GM19023 (cell line): ENCODE measurements at regions not wholly inside any gene's neighbourhood (a gene's known extent, or its start where the extent isn't known, plus 50 kb on each side); places are given as distances from the start of the nearest gene placed in this dataset.
"Not testable (repeated sequence)": the region's sequence is repeated elsewhere in the genome, so short reads cannot be mapped to it uniquely, and the experiment has no call there.

Source experiments
- ATAC-seq: cut with Tn5 transposase; IDR thresholded peaks from one replicate; pipeline ENCODE4 v1.9.1; 2021; ENCODE audit warnings: mild to moderate bottlenecking, moderate library complexity; ENCODE audit not compliant: unreplicated experiment

DNA sequence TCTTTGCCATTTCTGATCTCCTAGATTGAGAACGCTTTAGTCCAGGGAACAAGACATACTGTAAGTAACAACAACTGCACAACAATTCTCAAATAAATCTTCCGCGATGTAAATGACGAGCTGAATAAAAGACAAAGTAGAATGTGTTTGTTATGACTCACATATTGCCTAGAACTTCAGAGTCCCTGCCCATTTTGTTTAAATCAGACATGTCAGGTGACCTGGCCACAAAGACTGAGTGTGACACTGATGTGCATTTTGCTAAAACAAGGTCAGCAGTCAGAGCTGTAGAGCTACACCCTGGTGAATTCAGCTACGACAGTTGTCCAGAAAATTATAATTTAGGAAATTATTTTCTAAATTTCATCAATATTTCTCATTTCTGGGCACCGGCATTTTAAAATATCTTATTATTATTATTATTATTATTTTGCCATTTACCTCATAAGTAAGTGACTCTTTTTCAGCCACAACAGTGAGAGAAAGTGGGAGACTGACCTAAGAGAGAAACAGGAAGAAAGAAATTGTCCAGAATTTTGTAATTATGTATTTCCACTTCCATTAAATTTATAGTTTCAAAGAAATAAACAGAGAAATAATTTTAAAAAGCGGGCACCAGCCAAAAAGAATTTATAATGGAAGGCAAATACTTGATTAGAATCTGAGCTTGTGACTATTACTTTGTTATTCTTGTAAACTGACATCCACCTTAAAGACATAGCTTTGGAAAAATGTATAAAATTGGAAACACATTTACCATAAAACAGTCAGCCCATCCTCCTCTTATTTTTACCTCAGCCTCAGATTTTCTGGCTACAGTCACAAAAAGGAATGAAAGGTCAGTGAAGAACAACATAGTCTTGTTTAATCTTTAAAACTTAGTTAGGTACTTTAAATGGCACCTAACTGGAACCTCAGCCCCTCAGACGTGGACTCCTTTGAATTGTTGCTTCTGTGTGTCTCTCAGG lies 157.0 kb upstream of the CITED2 start:
- ATAC-seq = no peak

DNA sequence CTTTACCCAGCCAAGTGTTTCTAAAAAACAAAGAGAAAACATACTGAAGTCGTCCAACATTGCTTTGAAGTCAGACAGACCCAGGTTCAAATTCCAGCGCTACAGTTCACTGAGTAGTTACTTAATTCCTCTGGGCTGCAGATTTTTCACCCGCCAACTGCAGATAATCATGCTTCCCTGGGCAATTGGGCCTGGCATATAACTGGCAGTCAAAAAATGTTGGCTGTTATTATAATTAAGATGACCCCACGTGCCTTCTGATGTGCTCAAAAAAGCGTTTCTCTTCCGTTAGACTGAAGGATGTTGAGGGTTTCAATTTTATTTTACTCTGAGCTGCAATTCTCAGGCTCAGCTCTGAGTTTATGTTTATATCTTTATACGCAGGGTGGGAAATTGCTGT lies 156.1 kb upstream of the CITED2 start:
- no peak for ATAC-seq

DNA sequence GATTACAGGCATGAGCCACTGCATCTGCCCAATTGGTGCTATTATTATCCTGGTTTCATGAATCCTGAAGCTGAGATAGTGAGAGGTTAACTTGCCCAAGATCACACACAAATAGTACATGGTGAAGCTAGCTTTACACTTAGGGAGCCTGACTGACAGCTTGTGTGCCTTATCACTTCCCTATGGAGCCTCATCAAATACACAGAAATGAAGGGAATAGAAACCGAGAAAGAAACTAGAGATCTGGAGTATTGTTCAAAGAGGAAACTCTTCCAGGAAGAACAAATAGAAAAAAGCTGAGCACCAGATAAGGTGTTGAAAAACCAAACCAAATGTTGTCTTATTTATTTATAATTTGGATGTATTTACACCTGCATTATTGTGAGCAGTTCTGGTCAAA lies 155.0 kb upstream of the CITED2 start:
- ATAC-seq = no peak

DNA sequence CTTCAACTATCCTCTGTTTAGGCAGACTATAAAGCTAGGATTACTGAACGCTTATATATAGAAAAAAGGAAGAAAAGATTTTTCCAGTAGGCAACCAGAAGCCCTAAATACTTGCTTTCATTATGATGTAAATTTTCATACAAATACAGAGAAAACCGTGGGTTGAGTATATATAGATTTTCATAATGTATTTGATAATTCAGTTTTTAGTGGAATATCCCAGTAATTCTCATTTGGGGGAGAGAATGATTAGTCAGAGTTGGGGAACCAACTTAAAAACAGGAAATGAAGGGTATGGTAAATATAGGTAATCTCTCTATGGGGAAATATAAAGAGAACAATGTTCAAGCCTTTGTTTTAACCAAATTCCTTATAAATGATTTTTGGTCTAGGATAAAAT lies 154.0 kb upstream of the CITED2 start:
- no peak for ATAC-seq

DNA sequence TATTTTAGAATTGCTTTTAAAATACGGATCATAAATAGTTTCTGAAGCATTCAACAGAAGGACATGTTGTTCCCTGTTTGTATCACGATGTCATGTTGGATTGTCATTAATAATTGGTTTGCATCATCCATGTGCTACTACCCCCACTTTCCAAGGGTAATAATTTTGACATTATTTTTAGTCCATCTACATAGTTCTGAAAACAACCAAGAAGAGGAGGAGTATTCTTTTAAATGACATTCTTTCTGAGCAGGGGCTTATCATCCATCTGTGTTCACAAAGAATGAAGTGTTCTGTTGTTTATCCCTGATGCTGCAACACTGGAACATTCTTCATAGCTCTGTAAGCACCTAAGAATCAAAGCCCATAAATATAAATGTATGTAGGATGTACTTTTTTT lies 151.0 kb upstream of the CITED2 start:
- ATAC-seq = no peak

DNA sequence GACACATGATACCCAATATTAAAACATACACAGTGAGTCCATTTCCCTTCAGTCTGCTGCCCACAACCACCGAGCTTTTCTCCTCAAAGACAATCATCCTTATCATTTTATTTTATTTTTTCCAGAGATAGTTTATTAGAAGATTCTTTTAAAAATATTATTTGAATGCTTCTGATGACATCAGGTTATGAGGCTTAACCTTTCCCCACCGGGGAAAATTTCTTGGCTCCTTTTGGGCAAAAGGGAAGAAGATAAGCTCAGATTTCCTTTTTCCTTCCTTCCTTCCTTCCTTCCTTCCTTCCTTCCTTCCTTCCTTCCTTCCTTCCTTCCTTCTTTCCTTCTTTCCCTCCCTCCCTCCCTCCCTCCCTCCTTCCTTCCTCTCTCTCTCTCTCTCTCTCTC lies 149.5 kb upstream of the CITED2 start:
- ATAC-seq = no peak

DNA sequence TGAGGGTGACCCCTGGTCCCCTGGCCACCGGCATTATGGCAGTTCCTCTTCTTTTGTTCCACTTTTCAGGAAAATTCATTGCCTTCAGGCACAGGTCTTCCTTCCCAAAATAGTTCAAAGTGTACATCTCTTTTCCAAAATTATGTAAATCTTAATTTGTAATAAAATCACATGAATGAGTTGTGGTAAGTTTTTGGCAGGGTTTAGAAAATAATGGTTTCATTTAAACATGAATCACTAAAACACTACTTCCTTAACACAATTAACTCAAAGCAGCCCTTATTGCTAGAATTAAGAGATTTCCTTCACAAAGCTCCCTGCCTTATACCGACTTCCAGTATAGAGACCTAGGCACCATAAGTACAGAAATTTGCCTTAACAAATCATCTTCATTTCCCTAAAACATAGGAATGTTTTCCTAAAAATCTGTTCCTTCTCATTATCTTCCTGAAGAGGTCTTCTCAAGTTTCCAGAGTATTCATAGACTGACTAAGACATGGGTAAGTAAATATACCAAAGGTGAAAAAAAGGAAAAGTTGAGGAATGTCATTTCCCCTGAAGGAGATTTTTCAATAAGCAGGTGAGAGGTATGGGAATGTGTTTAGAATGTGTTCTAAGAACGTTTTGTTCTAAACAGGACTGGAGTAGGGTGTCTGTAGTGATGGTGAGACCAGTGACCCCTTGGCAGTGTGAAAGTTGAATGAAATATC lies 148.2 kb upstream of the CITED2 start:
- ATAC-seq = no peak

DNA sequence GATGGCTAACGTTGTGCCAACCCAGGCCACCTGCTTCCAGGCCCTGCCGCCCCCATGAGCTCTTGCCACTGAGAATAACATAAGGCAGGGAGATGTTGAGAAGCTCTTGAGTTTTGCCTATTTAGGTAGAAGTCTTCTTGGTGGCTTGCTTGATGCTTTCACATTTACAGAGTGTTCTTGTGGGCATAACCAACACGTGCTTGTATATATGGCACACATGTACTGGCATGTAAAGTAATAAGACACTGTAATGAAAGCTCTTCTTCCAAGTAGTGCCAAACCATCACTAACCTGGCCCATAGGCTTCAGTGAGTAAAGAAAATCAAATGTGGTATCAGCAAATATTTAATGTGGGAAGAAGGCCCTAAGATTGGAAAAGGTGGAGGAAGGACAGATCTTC lies 146.9 kb upstream of the CITED2 start:
- no peak for ATAC-seq

DNA sequence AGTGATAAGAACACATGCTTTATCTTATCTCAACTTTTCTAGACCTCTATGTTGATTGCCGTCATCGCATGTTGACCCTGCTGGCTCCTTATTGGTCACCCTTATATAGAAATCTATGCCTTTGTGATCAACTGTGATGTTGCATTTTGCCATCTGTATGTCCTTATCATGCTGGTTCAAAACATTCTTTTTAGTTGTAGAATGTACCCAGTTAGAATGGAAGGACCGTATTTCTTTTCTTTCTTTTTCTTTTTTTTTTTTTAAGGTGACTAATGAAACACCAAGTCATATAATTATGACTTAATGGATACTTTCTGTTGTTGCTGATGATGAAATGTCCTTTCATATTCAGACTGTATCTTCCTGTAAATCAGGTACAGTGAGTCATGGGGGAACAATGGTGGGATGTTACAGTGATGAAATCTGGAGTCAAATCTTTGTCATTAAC lies 145.9 kb upstream of the CITED2 start:
- ATAC-seq = no peak

DNA sequence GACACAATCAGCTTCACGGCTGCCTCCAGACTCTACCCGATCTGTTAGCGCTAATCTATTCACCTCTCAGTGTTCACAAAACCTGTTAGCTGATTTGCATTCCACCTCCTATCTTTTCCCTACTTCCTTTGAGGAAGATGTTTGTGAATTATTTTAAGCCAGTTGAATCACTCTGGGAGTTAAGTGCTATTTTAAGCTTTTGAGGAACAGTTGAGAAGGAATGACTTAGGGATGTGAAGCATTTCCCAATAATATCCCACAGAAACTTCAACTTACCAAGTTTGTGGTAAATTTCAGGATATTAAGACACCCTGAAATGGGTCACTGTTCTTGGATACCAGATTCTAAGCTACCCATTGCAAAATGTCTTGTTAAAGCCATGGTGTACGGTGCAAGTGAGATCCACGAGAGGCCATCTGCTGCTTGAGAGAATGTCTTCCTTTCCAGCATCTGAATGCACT lies 145.2 kb upstream of the CITED2 start:
- ATAC-seq = no peak

DNA sequence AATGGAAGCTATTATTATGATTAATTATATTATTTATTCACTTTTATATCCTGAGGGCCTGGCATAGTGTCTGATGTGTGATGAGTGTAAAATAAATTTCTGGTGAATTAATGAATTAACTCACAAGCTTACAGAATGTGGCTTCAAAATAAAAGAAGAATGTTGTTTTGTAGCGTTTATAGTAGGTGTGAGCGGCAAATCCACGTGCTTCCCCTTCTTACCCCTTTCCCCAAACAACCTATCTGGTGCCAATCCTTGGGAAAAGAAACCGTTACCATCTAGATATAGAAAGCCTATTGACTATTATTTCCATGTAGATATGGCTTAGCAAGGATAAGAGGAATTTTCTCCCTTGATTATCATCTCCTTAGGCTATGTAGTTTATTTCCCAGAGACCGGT lies 144.6 kb upstream of the CITED2 start:
- no peak for ATAC-seq

DNA sequence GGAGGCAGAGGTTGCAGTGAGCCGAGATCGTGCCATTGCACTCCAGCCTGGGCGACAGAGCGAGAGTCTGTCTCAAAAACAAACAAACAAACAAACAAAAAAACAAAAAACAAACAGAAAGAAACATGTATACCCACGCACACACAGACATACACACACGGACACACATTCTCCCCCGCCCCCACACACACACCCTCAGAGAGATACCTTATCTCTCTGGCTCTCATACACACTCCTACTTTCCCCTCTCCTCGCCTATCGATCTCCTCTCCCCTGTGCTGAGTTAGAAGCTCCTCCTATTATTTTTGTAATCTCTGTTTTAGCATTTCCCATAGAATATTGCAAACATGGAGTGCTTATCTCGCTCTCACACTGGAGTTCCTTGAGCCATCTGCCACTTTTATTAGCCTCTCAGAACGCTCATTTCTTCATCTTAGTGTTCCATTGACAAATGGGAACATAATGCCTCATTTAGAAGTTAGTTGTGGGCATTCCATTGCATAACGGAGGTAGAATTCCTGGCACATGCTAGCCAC lies 144.2 kb upstream of the CITED2 start:
- ATAC-seq = no peak

DNA sequence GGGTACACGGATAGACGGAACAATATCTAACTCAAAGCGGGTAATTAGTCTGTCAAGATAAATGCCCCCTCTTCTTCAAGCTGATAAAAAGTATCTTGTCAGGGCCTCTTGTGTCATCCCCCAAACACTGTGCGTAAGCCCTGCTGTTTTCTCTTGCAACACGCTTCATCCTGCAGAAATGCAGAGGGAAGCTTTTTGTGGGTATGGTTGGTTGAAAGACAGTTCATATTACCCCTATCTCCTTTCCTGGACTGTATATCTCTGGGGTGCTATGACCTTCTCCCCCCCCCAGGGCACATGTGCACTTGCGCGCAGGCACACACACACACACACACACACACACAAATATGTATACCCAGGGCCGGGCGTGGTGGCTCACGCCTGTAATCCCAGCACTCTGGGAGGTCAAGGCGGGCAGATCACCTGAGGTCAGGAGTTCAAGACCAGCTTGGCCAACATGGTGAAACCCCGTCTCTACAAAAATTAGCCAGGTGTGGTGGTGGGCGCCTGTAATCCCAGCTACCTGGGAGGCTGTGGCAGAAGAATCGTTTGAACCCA lies 143.6 kb upstream of the CITED2 start:
- ATAC-seq = not testable (repeated sequence)

DNA sequence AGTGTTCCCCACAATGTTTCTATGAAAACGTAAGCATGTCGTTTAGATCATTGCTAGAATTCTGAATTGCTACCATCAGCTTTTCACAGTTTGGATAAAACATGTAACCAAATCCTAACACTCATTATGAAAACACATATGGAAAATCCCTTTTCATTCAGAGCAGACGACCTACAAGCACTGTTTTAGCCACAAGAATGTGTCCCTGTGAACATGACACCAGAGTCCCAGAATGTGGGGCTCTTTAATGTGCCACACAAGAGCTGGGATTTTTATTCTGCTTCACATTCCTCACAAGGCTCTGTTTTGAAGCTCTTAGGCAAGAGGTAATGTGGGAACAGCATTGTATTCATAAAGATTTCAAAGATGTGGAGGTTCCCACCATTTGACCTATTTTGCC lies 141.1 kb upstream of the CITED2 start:
- no peak for ATAC-seq

DNA sequence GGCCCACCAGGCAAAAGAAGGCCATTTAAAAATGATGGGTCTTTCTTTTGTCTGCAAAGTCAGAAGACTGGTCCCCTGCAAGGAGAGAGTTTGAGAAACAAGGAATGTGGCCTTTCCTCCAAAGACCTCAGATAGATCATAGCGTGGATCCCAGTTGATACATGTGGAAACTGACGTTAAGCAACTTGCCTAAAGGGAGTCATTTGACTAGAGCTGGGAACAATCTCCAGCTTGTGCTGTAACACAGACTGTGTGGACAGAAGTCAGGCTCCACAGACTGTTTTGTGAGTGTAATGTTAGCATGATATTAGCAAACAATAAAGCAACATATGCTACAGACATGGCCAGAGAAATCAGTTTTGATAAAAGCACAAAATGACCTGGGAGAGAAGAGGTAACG lies 140.4 kb upstream of the CITED2 start:
- no peak for ATAC-seq

DNA sequence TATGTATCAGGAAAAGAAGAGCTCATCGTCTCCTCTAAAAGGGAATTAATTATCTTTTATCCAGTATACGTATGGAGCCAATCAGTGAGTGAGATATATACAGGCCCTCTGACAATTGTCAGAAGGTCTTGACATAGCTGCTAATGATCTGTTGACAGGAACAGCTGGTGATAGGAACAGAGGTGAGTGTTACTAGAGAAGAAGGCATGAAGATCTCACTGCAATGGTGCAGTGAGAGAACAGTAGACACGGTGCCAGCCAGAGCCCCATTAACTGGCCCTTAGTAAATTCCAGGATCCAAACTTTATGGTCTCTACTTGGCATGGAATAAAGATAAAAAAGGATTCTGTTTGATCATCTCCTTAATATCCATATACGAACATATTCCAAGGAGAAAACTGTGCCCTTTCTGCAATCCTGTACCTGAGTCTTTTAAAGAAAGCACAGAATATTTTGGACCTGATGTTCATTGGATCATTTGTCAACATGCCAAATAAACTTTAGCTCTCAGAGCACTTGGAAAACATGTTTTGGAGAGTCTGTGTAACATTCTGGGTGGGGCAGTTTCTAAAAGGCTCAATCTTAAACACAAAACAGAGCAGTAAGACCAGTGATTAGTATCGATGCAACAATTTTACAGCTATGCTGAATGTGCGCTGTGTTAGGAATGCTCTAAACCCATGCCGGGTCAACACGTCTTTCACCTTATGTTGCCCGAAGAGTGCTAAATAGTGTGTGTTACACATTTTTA lies 135.8 kb upstream of the CITED2 start:
- no peak for ATAC-seq

DNA sequence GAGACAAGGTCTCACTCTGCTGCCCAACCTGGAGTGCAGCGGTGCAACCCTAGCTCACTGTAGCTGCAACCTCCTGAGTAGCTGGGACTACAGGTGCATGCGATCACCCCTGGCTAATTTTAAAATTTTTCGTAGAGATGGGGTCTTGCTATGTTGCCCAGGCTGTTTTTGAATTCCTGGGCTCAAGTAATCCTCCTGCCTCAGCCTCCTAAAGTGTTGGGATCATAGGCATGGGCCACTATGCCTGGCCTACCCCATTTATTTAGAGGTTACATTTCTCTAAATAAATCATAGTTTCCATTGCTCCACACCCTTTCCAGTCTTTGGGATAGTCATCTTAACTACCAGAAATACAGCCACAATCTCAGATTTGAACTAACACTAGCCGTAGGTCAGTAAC lies 134.7 kb upstream of the CITED2 start:
- ATAC-seq = no peak

DNA sequence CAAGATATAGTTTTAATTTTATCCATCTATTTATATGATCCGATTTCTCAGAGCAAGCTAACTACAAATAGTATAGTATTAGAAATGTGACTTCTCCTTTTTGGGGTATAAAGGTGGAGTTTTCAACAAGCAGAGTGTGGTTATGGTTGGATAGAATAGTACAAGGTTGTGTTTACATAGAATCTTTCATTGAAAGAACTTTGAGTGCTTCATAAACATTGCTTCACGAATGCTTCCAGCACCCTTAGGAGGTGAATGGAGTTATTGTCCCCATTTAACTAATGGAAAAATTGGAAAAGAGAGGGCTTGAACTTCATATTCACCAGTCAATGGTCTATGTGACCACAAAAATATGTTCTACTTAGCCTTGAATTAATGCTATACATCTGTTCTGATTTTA lies 134.1 kb upstream of the CITED2 start:
- no peak for ATAC-seq

DNA sequence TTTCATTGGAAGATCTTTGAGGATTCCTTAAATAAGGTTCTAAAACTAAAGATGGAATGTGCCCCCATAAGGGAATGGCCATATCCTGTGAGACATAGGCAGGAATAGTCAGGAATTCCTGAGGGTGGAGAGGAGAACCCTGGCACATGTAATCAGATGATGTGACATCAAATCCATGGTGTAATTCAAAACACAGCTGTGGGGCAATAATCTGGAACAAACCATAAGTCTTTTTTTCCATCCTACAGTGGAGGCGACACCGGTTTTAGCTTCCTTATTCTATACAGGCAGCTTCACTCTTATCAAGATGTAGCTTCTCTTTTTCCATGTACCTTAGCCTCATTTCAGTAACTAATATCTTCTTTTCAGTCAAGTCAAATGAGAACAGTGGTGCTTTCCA lies 133.6 kb upstream of the CITED2 start:
- ATAC-seq = no peak

DNA sequence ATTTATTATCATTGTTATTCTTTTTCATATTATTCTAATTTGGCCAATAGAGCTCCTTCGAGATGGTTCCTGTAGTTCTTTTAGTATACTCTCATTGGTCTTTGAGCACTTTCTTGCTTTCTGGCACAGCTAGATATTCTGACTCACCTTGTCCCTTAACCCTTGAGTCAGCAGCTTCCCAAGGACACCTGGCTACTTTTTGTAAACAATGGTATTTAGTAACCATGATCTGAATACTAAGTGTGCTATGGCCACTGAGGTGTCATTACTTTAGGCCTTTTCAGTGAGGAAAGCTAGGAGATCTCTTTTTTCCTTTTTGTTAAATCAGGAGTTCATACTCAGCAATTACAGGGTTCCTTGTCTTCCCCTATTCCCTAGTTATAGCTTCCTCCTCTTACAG lies 126.5 kb upstream of the CITED2 start:
- no peak for ATAC-seq

DNA sequence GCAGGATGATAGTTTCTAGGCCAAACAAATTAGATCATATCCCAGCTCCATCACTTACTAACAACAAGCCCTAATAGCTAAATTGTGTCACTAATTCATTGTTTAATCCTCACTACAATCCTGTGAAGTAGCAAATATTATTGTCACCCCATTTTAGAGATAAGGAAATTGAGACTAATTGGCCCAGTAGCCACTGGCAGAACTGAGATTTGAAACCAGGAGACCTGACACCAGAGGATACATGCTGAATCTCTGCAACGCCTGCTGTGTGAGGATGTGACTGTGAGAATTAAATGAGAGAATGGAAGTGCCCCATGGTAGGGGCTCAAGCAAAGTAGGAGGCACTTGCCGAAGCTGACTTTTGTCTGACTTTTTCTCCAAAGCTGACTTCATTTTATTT lies 124.3 kb upstream of the CITED2 start:
- no peak for ATAC-seq
